ENCODE measurements at regions not wholly inside any gene's neighbourhood (a gene's known extent, or its start where the extent isn't known, plus 50 kb on each side); places are given as distances from the start of the nearest gene placed in this dataset.
"Not testable (repeated sequence)": the region's sequence is repeated elsewhere in the genome, so short reads cannot be mapped to it uniquely, and the experiment has no call there.

DNA sequence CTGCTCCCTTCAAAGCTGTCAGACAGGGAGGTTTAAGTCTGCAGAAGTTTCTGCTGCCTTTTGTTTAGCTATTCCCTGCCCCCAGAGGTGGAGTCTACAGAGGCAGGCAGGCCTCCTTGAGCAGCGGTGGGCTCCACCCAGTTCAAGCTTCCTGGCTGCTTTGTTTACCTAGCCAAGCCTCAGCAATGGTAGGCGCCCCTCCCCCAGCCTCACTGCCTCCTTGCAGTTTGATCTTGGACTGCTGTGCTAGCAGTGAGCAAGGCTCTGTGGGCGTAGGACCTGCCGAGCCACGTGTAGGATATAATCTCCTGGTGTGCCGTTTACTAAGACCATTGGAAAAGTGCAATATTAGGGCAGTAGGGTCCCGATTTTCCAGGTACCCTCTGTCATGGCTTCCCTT, 707.1 kb upstream of the POM121L12 start:
- not testable (repeated sequence) for DNase-seq

DNA sequence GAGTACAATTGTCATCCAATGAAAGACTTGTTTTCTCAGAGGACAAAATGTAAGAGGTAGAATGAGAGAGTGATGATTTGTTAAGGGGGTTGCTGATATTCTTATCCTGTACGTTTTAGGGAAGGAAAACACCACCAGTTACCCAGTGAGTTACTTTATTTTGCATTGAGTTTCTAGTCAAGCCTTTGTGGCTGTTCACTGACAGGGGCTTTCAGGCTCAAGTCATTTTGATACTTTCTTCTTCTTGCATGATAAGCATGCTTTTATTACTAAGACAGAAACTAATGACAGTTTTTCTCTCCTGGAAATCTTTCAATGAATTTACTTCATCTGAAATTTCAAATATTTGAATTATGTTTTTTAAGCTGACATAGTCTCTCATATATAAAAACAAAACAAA, 710.2 kb upstream of the POM121L12 start:
- DNase-seq, result no peak

DNA sequence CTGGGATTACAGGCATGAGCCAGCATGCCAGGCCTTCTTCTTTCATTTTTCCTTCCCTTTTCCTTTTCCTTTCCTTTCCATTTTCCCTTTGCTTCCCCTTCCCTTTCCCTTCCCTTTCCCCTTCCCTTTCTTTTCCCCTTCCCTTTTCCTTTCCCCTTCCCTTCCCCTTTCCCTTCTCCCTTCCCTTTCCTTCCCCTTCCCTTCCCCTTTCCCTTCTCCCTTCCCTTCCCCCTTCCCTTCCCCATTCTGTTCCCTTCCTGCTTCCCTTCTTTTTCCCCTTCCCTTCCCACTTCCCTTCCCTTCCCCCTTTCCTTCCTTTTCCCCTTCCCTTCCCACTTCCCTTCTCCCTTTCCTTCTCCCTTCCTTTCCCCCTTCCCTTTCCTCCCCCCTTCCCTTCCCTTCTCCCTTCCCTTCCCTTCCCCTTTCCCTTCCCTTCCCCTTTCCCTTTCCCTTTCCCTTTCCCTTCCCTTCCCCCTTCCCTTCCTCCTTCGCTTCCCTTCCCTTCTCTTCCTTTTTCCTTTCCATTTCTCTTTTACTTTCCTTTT, 712.2 kb upstream of the POM121L12 start:
- DNase-seq, result no peak

DNA sequence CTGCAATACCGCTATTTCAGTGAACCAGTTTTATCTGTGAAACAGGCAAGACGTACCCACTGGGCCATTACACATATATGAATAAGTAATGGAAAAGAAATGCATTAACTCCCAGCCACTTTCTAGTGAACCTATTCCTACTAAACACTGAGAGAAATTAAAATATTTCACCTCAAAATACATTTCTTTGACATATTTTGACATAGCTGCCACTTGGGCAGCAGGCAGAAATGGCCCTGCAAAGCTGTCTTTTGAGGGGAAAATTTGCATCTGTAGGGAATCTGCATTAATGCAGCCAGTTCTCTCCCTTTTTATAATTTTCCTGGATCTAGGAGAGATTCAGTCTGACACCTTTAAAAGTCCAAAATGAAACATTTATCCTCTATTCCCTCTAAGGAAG, 714.8 kb upstream of the POM121L12 start:
- no peak for DNase-seq

DNA sequence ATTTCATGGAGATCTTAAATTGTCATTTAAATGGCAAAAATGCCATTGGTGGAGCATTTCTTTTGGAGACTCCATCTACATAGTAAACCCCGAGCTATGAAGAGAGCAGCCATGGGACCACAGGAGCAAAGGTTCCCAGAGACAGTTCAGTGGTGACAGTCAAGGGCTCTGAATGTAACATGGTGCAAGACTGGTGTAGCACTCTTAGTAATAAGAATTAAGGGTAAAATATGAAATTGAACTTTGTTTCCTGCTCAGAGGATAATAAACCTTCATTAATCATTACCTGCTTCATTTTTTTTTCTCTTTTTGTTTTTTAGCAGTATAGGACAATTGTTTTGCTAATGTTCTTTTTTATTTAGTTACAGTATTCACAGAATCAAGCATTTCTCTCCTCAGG, 717.5 kb upstream of the POM121L12 start:
- no peak for DNase-seq

DNA sequence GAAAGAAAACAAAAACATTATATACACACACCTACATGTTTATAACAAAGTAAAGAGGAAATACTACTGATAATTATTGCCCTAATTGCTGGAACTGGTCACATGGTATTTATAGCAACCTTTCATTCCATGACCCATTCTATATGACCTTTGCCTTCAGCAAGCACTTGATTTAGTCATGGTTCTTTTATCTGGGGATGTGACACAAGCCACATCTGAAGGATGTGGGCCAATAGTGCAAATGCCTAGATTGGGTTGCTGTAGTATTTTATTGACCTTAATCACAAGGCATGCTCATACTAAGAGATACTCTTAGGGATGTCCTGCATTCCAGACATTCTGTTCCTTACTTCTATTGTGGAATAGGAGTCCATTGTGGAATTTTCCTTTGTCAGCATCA, 723.5 kb upstream of the POM121L12 start:
- DNase-seq, result no peak

DNA sequence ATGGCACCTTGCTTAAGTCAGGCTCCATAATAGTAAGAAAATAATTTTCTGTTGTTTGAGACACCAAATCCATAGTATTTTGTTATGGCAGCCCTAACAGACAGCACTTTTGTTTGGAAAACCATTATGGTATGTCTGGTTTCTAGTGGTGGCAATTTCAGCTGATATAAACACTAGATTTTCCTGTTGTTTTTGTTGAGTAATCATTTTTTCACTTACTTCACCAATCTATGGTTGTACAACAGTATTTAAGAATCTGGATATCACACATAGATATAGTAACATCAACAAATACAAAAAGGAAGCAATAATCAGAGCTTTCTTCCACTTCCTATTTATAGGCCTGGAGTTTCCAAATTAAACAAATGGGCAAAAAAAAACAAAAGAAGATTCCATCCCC, 725.8 kb upstream of the POM121L12 start:
- DNase-seq, result no peak

DNA sequence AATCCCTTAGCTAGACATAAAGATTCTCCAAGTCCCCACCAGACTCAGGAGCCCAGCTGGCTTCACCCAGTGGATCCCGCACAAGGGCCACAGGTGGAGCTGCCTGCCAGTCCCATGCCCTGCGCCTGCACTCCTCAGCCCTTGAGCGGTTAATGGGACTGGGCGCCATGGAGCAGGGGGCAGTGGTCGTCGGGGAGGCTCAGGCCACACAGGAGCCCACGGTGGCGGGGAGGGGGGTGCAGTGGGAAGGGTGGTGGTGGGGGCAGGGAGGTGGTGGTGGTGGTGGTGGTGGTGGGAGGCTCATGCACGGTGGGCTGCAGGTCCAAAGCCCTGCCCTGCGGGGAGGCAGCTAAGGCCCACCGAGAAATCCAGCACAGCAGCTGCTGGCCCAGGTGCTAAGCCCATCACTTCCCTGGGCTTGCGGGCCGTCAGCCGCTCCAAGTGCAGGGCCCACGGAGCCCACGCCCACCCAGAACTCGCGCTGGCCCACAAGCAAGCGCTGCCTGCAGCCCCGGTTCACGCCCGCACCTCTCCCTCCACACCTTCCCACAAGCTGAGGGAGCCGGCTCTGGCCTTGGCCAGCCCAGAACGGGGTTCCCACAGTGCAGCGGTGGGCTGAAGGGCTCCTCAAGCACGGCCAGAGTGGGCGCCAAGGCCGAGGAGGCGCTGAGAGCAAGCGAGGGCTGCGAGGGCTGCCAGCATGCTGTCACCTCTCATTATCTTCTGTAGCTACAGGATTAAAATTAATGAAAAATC, 732.5 kb upstream of the POM121L12 start:
- no peak for DNase-seq

DNA sequence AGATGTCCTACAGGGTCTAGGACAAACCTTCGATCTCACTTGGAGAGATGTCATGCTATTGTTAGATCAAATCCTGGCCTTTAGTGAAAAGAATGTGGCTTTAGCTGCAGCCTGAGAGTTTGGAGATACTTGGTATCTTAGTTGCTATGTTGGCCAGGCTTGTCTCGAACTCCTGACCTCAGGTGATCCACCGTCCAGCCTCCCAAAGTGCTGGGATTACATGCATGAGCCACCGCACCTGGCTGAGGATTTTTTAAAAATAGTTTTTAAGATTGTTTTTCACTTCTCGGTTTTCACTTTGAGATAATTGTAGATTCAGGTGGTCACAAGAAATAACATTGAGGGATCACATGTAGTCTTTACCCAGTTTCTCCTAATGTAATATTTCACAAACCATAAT, 738.3 kb upstream of the POM121L12 start:
- DNase-seq, result no peak

DNA sequence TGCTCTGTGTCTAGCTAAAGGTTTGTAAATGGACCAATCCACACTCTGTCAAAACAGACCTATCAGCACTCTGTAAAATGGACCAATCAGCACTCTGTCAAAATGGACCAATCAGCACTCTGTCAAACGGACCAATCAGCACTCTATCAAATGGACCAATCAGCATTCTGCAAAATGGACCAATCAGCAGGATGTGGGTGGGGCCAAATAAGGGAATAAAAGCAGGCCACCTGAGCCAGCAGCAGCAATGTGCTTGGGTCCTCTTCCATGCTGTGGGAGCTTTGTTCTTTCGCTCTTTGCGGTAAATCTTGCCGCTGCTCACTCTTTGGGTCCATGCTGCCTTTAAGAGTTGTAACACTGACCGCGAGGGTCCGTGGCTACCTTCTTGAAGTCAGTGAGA, 740.5 kb upstream of the POM121L12 start:
- no peak for DNase-seq

DNA sequence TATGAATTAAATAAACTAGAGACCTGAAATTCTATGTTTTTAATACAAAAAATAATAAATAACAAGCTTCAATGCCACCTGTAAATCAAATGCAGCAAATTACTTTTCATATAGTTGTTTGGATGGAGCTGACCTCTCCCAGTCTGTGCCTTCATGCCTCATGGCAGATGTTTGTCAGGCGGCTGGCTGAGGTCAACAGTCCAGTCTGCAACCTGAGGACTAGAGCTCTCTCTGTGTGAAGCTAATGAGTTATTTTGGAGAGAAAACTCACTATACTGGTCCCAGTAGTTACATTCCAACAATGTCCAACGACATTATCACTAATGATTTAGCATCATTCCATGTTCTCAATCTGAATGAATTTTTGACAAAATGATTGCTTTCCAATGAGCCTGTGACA, 746.2 kb upstream of the POM121L12 start:
- no peak for DNase-seq

DNA sequence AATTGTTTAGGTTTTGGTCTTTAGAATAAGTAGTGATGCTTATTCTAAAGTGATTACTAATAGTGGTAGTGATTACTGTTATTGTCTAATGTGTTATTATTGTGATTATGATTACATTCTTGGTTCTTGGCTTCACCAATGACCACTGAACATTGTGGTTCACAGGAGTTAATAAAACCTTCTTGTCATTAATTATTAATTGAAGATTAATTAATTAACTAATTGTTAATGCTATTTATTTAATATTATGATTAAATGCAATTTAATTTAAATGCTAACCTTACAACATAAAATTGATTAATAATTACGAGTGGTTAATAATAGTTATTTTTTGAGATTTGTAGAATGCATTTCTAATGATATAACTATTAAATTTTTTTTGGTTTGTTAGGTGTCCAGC, 747.7 kb upstream of the POM121L12 start:
- DNase-seq, result no peak

DNA sequence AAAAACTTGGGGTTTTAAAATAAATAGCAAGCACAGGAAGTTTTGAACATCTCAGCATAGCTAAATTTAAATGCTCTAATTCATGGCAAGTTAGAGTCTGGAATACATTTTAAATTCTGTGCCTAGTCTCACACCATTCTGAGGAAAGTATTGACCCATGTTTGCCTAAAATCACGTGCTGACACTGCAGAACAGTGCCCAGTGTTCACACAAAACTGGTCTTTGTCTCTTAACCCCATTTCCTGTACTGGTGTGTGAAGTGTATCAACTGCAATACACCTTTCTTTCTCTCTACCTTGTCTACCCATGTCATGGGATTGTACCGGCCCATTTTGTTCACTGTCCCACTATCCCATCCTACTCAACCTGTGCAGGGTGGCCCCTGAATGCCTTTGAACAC, 749.7 kb upstream of the POM121L12 start:
- DNase-seq, result no peak

DNA sequence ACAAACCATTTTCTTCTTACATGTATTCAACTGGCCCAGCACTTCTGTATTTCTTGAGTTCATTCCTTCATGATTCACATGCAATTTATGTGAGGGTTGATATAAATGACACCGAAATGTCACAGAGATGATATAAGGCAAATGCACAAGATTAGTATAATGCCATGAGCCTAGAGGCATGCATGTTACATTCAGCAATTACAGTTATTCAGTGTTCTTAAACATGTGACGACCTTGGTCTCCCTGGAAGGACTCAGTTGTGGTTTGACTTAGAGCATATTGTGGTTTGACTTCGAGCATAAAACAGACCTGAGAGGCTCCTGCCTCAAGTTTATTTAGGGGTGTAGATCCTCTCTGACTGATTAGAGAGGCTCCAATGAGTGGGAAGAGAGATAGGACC, 752.1 kb upstream of the POM121L12 start:
- DNase-seq, result no peak

DNA sequence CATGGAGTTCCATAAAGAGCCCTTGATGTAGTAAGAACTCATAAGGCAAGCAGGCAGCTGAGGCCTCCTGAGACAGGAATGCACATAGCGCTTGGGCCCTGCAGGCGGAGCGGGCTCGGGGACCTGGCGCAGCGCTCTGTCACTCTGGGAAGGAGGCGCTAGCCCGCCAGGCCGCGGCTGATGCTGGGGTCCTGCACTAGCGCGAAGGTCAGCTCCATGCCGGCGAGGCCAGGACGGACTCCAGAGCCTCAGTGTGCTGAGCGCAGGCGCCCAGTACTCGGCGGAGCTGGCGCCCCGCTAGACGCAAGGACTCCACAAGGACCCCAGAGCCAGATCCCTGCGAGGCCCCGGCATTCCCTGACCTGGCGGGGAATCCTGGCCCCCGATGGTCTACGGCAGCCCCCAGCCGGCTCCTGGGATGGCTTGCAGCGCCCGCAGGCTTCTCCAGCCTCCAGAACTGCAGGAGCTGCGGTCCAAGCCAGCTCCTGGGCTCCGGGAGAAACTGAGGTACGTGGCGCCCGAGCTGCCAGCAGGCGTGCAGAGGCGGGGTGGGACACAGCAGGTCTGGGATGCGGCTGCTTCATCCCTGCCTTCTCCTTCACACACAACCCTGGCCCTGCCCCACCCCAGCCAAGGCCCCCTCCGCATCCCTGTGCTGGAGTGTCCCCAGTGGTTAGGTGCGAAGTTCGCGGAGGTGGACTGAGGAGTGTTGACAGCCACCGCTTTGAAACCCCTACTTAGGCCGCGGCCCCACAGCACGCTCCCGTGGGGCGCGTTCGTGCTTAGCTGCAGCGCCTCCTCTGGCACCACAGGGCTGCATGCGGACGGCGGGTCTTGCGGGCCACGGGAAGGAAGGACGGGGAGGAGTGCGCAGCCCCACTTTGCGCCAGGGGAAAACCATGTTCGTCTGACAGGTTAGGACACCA, 761.5 kb upstream of the POM121L12 start:
- no peak for DNase-seq

DNA sequence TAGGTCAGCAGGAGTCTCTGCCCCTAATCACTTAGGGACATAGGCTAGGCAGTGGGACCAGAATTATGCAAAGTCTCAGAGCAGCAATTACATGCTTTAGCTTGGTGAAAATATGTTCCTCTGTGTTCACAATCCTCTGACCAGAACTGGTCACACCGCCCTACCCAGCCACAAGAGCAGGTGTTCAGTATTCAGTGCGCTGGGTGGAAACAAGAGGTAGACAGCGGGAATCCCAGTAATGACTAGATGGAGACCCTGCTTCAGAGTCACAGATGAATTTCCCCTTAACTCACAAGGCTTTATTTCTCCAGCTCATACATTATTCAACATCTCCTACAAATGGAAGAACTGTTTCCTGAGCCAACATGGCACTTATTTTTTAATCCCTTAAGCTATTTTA, 763.7 kb upstream of the POM121L12 start:
- DNase-seq, result no peak

DNA sequence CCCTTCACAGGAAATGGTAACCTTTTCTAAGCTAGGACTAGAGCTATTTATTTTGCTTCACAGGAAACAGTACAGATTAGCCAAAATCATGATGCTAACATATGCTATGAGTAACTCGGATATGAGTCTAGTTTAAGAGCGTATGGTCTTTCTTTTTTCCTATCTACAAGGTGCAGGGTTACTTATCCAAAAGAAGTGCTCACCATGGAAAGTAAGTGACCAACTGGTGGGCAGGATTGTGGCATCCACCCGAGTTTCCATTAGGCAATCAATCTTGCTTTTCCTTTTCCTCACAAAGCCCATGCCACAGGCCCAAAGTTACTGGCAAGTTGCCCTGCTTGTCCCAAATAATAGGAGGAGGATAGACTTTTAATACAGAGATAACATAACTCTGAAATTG, 765.1 kb upstream of the POM121L12 start:
- DNase-seq, result no peak

DNA sequence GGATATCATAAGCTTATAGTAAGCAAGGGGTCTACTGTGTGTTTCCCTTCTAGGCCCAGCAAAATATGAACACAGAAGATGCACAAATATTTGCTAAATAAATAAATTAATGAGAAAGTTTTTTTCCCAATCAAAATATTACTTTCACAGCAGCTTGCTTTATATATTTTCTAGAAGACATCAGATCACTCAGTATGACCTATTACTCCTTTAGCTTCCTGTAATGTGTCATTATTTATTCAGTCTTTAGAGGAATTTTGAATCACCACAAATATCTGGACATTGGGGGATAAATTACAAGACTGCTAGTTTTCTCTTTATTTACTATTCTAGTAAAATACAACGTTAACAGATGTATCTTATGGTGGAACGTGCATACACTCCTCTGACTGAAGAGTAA, 765.8 kb upstream of the POM121L12 start:
- DNase-seq, result no peak

DNA sequence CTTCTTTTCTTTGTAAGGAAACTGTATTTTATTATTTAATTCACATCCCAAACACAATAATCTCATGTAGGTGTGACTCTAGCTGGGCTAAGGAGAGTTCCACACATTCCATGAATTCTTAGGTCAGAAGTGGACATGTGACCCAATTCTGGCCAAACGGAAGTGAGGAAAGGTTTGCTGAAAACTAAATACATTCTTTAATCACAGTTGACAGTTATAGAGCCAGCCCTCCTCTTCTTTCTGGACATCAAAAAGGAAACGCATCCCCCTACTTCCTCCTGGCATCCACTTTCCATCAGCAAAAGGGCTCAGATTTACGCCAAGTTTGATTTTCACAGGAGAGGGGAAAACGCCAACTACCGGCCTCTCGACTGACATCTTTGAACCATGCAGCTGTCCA, 774.4 kb upstream of the POM121L12 start:
- DNase-seq, result no peak

DNA sequence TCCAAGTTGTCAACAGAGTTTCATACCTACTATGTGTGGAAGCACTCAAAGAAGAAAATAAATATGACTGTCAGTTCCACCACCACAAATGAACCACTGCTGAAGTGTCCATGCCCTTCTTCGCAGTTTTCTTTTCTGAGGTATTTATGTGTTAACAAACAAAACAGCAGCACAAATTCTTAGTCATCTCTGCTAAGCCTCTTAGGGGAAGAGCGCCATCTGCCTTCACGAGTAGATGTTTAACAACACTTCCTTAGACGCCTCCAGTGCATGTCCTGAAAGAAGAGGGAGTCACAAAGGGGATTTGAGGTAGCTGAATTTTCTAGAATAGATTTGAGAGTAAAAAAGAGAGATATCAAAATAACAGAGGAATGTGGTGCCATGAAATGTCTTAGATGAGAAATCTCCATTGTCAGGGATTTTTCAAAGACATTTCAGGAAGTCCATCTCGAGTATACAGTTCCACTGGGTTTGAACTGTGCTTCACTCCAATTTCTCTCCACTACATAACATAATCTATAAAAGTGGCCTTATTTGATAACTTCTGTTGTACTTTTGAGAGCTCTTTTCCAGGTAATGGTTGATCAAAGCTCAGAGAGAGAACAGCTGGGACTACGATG, 775.3 kb upstream of the POM121L12 start:
- no peak for DNase-seq

DNA sequence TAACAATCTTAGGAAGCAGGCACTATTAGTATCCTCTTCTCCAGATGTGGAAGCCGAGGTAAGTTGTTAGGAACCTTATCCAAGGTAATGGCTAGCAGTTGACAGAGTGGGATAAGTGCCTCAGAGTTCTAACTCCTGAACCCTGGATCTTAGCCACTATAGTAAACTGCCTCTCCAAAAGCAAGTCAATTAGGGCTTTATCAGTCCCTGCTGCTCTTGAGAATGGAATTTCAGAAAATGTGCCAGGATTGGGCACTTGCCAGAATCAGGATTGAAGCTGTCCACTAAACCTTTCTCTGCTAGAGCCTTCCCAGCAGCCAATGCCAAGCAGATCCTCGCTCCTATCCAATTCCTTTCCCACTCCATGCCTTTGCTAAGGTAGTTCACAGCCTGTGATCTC, 777.5 kb upstream of the POM121L12 start:
- DNase-seq, result no peak

DNA sequence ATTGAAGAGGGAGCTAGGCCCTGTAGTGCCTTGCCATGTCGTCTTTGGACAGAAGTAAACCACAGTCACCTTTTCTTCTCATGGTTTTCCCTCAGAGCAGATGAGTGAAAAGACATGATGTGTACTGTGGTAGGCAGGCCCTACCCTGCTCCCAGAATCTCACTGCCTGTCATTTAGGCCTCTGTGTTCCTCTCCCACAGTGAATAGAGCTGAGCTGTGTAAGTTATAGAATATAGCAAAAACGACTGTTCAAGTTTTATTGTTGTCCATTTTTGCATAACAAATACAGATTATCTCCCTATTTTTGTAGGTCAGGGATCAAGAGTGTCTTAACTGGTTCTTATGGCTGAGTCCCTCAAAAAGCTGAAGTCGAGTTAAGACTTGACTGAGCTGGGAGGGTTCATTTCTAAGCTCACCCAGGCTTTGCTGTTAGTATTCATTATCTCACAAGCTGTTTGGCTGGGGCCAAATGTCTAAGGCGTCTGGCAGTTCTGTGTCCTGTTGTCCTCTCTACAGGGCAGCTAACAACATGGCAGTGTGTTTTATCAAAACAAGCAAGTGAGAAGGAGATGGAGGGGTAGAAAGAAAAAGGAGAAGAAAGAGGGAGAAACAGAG, 780.9 kb upstream of the POM121L12 start:
- no peak for DNase-seq

DNA sequence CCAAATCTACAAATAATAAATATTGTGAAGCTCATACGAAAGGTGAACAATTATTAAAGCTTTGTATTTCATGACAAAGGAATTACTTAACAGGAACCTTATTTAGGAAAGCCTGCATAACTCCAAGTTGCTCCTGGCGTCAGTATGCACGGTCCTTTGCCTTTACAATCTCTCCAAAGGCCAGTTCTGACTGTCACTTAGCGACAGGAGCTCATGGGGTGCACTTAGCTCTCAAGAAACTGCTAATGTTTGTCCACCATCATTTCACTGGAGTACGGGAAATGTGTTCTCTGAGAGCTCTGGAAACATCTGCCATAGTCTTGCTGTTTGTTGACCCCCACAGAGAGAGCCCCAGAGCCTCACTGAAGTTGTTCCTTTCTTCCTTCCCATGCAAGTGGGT, 781.5 kb upstream of the POM121L12 start:
- no peak for DNase-seq
